ENCODE measurements at regions not wholly inside any gene's neighbourhood (a gene's known extent, or its start where the extent isn't known, plus 50 kb on each side); places are given as distances from the start of the nearest gene placed in this dataset.

GRCh38 chr5:164540174-164540573 lies 1034.8 kb downstream of the MAT2B start:
- no CpG with 5 or more reads among the region's 2 CpGs for whole genome bisulfite sequencing (ENCODE audit: extremely low coverage, insufficient coverage, insufficient read length)
- no peak for DNase-seq
- H3K23ac ChIP-seq (ENCODE audit: low read length) = no peak overlapping the region

GRCh38 chr5:164545507-164545906 lies 1040.1 kb downstream of the MAT2B start:
- no peak overlapping the region for H2BK120ac ChIP-seq (ENCODE audit: insufficient read depth, low read length, poor library complexity)
- H3K4ac ChIP-seq (ENCODE audit: low read depth, low read length) = no peak overlapping the region
- H3K4me1 ChIP-seq (ENCODE audit: control insufficient read depth in 1 of 2, insufficient read depth in 2 of 2, low read length in 2 of 2) = no peaks in the 10 kb centered on the region
- no peak overlapping the region for H3K27ac ChIP-seq (ENCODE audit: low read depth, low read length)
- H3K23ac ChIP-seq (ENCODE audit: low read length) = no peak overlapping the region
- H3K79me2 ChIP-seq (ENCODE audit: control insufficient read depth, insufficient read depth, low read length, poor library complexity) = no peaks in the 10 kb centered on the region
- H3K36me3 ChIP-seq (ENCODE audit: control insufficient read depth in 1 of 2, insufficient read depth in 2 of 2, low read length in 2 of 2) = no peaks in the 10 kb centered on the region
- WGBS (ENCODE audit: extremely low coverage, insufficient coverage, insufficient read length) = no CpG with 5 or more reads among the region's 6 CpGs
- no peak overlapping the region for H4K91ac ChIP-seq (ENCODE audit: low read depth, low read length)
- H3K4me3 ChIP-seq (ENCODE audit: low read depth, low read length) = no peak overlapping the region
- no peak overlapping the region for H2BK12ac ChIP-seq (ENCODE audit: low read length)
- DNase-seq = no peak
- no peaks in the 10 kb centered on the region for H3K79me1 ChIP-seq (ENCODE audit: low read length)
- no peak overlapping the region for H4K8ac ChIP-seq (ENCODE audit: low read depth, low read length)
- no peak overlapping the region for H3K4me2 ChIP-seq (ENCODE audit: low read length)
- no peak overlapping the region for H2BK5ac ChIP-seq (ENCODE audit: low read depth, low read length, poor library complexity)
- no peak overlapping the region for H4K12ac ChIP-seq (ENCODE audit: low read depth, low read length)
- H2AFZ ChIP-seq (ENCODE audit: insufficient read depth, low read length, poor library complexity) = no peak overlapping the region
- H3K27me3 ChIP-seq (ENCODE audit: insufficient read depth, low read length) = no peaks in the 10 kb centered on the region
- H3K14ac ChIP-seq (ENCODE audit: low read length) = no peak overlapping the region
- no peak overlapping the region for H3K9ac ChIP-seq (ENCODE audit: low read length)
- no peak overlapping the region for H2AK5ac ChIP-seq (ENCODE audit: low read length)
- H3K18ac ChIP-seq (ENCODE audit: low read length) = no peak overlapping the region
- H3K9me3 ChIP-seq (ENCODE audit: insufficient read depth, low read depth, low read length) = no peaks in the 10 kb centered on the region

More at GRCh38 chr5:164540174-164540573, 1034.8 kb downstream of the MAT2B start:
- no peak overlapping the region for H4K12ac ChIP-seq (ENCODE audit: low read depth, low read length)
- no peaks in the 10 kb centered on the region for H3K9me3 ChIP-seq (ENCODE audit: insufficient read depth, low read depth, low read length)
- H2AK5ac ChIP-seq (ENCODE audit: low read length) = no peak overlapping the region
- no peaks in the 10 kb centered on the region for H3K4me1 ChIP-seq (ENCODE audit: control insufficient read depth in 1 of 2, insufficient read depth in 2 of 2, low read length in 2 of 2)
- H3K27ac ChIP-seq (ENCODE audit: low read depth, low read length) = no peak overlapping the region
- no peak overlapping the region for H3K4me3 ChIP-seq (ENCODE audit: low read depth, low read length)
- no peak overlapping the region for H3K9ac ChIP-seq (ENCODE audit: low read length)
- no peak overlapping the region for H2AFZ ChIP-seq (ENCODE audit: insufficient read depth, low read length, poor library complexity)
- H3K14ac ChIP-seq (ENCODE audit: low read length) = no peak overlapping the region
- no peak overlapping the region for H2BK5ac ChIP-seq (ENCODE audit: low read depth, low read length, poor library complexity)
- H4K91ac ChIP-seq (ENCODE audit: low read depth, low read length) = no peak overlapping the region
- H3K79me1 ChIP-seq (ENCODE audit: low read length) = no peaks in the 10 kb centered on the region
- no peak overlapping the region for H3K18ac ChIP-seq (ENCODE audit: low read length)
- H2BK12ac ChIP-seq (ENCODE audit: low read length) = no peak overlapping the region
- no peak overlapping the region for H2BK120ac ChIP-seq (ENCODE audit: insufficient read depth, low read length, poor library complexity)
- no peak overlapping the region for H3K4me2 ChIP-seq (ENCODE audit: low read length)
- no peak overlapping the region for H3K4ac ChIP-seq (ENCODE audit: low read depth, low read length)
- no peak overlapping the region for H4K8ac ChIP-seq (ENCODE audit: low read depth, low read length)
- no peaks in the 10 kb centered on the region for H3K36me3 ChIP-seq (ENCODE audit: control insufficient read depth in 1 of 2, insufficient read depth in 2 of 2, low read length in 2 of 2)
- no peaks in the 10 kb centered on the region for H3K79me2 ChIP-seq (ENCODE audit: control insufficient read depth, insufficient read depth, low read length, poor library complexity)
- H3K27me3 ChIP-seq (ENCODE audit: insufficient read depth, low read length) = no peaks in the 10 kb centered on the region

- Histone ChIP-seq H3K23ac (ENCODE audit: low read length) (no peak overlapping the region), H3K27me3 (ENCODE audit: insufficient read depth, low read length) (no peaks in the 10 kb centered on the region), H2AK5ac (ENCODE audit: low read length) (no peak overlapping the region), H3K9me3 (ENCODE audit: insufficient read depth, low read depth, low read length) (no peaks in the 10 kb centered on the region), H3K27ac (ENCODE audit: low read depth, low read length) (no peak overlapping the region), H2AFZ (ENCODE audit: insufficient read depth, low read length, poor library complexity) (no peak overlapping the region), H4K12ac (ENCODE audit: low read depth, low read length) (no peak overlapping the region), H4K91ac (ENCODE audit: low read depth, low read length) (no peak overlapping the region), H3K36me3 (ENCODE audit: control insufficient read depth in 1 of 2, insufficient read depth in 2 of 2, low read length in 2 of 2) (no peaks in the 10 kb centered on the region), H3K79me1 (ENCODE audit: low read length) (no peaks in the 10 kb centered on the region), H2BK120ac (ENCODE audit: insufficient read depth, low read length, poor library complexity) (no peak overlapping the region), H3K14ac (ENCODE audit: low read length) (no peak overlapping the region), H3K4me2 (ENCODE audit: low read length) (no peak overlapping the region), H3K79me2 (ENCODE audit: control insufficient read depth, insufficient read depth, low read length, poor library complexity) (no peaks in the 10 kb centered on the region), H3K18ac (ENCODE audit: low read length) (no peak overlapping the region), H3K9ac (ENCODE audit: low read length) (no peak overlapping the region), H2BK5ac (ENCODE audit: low read depth, low read length, poor library complexity) (no peak overlapping the region), H2BK12ac (ENCODE audit: low read length) (no peak overlapping the region), H4K8ac (ENCODE audit: low read depth, low read length) (no peak overlapping the region), H3K4me3 (ENCODE audit: low read depth, low read length) (no peak overlapping the region), H3K4ac (ENCODE audit: low read depth, low read length) (no peak overlapping the region), H3K4me1 (ENCODE audit: control insufficient read depth in 1 of 2, insufficient read depth in 2 of 2, low read length in 2 of 2) (no peaks in the 10 kb centered on the region)
- no peak for DNase-seq
- no CpG with 5 or more reads among the region's 3 CpGs for WGBS (ENCODE audit: extremely low coverage, insufficient coverage, insufficient read length)
Measured at GRCh38 chr5:164553851-164554250, 1048.4 kb downstream of the MAT2B start.

- Histone ChIP-seq H3K79me2 (ENCODE audit: control insufficient read depth, insufficient read depth, low read length, poor library complexity) (no peaks in the 10 kb centered on the region), H3K4ac (ENCODE audit: low read depth, low read length) (no peak overlapping the region), H3K27ac (ENCODE audit: low read depth, low read length) (no peak overlapping the region), H3K9ac (ENCODE audit: low read length) (no peak overlapping the region), H2BK5ac (ENCODE audit: low read depth, low read length, poor library complexity) (no peak overlapping the region), H4K8ac (ENCODE audit: low read depth, low read length) (no peak overlapping the region), H2BK120ac (ENCODE audit: insufficient read depth, low read length, poor library complexity) (no peak overlapping the region), H3K18ac (ENCODE audit: low read length) (no peak overlapping the region), H4K91ac (ENCODE audit: low read depth, low read length) (no peak overlapping the region), H3K27me3 (ENCODE audit: insufficient read depth, low read length) (no peaks in the 10 kb centered on the region), H3K23ac (ENCODE audit: low read length) (no peak overlapping the region), H3K4me1 (ENCODE audit: control insufficient read depth in 1 of 2, insufficient read depth in 2 of 2, low read length in 2 of 2) (no peaks in the 10 kb centered on the region), H3K36me3 (ENCODE audit: control insufficient read depth in 1 of 2, insufficient read depth in 2 of 2, low read length in 2 of 2) (no peaks in the 10 kb centered on the region), H2AFZ (ENCODE audit: insufficient read depth, low read length, poor library complexity) (no peak overlapping the region), H2AK5ac (ENCODE audit: low read length) (no peak overlapping the region), H3K4me3 (ENCODE audit: low read depth, low read length) (no peak overlapping the region), H3K14ac (ENCODE audit: low read length) (no peak overlapping the region), H3K4me2 (ENCODE audit: low read length) (no peak overlapping the region), H2BK12ac (ENCODE audit: low read length) (no peak overlapping the region), H3K79me1 (ENCODE audit: low read length) (no peaks in the 10 kb centered on the region), H4K12ac (ENCODE audit: low read depth, low read length) (no peak overlapping the region), H3K9me3 (ENCODE audit: insufficient read depth, low read depth, low read length) (no peaks in the 10 kb centered on the region)
- no peak for DNase-seq
- WGBS (ENCODE audit: extremely low coverage, insufficient coverage, insufficient read length) = no CpG with 5 or more reads among the region's 2 CpGs
Measured at GRCh38 chr5:164555809-164556208, 1050.4 kb downstream of the MAT2B start.

Data from trophoblast cell (in vitro differentiated cells and primary cell).